ENCODE measurements at regions not wholly inside any gene's neighbourhood (a gene's known extent, or its start where the extent isn't known, plus 50 kb on each side); places are given as distances from the start of the nearest gene placed in this dataset.

DNA sequence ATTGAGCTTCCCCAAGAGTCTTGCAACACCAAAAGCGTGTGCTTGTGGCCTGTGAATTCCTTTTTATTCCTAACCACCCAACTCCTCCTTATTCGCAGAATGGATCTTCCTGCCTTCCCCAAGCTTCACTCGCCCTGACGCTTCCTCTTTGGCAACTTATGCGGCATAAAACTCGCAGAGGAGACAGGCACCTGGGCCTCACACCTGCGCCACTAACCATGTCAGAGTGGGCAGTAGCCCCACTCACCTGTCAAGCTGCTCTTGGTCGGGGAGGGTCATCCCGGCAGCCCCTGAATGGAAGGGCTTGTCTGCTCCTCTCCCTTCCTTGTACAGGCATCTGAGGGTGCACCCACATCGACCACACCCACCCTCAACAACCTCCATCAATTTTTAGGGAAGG, 106.9 kb upstream of the GPC1 start:
- Histone ChIP-seq H3K4me3 (ENCODE audit: low read length) (no peak overlapping the region), H3K27ac (ENCODE audit: low read depth in 1 of 2, low read length in 2 of 2) (no peak overlapping the region), H3K36me3 (ENCODE audit: insufficient read depth, low read length) (no peaks in the 10 kb centered on the region), H3K4me1 (ENCODE audit: insufficient read depth, low read length) (no peaks in the 10 kb centered on the region), H3K9me3 (ENCODE audit: control insufficient read depth in 1 of 2, insufficient read depth in 1 of 2, low read length in 2 of 2) (peaks cover 9 to 10% of the 10 kb centered on the region in 2 experiments), H3K27me3 (ENCODE audit: control insufficient read depth in 1 of 2, insufficient read depth in 2 of 2, low read length in 2 of 2) (peaks cover 0 to 2% of the 10 kb centered on the region in 2 experiments)
- POLR2A ChIA-PET, result no interaction called here
- Mint-ChIP-seq H3K4me1 (ENCODE audit: low read depth) (no peaks in the 10 kb centered on the region), H3K27me3 (peaks cover 12% of the 10 kb centered on the region), H3K27ac (no peak overlapping the region), H3K36me3 (ENCODE audit: low read depth) (no peaks in the 10 kb centered on the region), H3K9me3 (peaks cover 6% of the 10 kb centered on the region), H3K4me3 (no peak overlapping the region)
- CTCF ChIA-PET, result no interaction called here
- intact Hi-C loops (cut with DNase I, micrococcal nuclease), result no loop called here
- TF ChIP-seq, protein P1, sequence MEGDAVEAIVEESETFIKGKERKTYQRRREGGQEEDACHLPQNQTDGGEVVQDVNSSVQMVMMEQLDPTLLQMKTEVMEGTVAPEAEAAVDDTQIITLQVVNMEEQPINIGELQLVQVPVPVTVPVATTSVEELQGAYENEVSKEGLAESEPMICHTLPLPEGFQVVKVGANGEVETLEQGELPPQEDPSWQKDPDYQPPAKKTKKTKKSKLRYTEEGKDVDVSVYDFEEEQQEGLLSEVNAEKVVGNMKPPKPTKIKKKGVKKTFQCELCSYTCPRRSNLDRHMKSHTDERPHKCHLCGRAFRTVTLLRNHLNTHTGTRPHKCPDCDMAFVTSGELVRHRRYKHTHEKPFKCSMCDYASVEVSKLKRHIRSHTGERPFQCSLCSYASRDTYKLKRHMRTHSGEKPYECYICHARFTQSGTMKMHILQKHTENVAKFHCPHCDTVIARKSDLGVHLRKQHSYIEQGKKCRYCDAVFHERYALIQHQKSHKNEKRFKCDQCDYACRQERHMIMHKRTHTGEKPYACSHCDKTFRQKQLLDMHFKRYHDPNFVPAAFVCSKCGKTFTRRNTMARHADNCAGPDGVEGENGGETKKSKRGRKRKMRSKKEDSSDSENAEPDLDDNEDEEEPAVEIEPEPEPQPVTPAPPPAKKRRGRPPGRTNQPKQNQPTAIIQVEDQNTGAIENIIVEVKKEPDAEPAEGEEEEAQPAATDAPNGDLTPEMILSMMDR (IDR thresholded peaks at IDR 0.05), result no peak
- ATAC-seq (ENCODE audit: poor library complexity), result no peak
- DNase-seq, result no peak

GRCh38 chr2:240329116-240329665, 106.3 kb upstream of the GPC1 start:
- Histone ChIP-seq H3K4me1 (ENCODE audit: insufficient read depth, low read length) (no peaks in the 10 kb centered on the region), H3K36me3 (ENCODE audit: insufficient read depth, low read length) (no peaks in the 10 kb centered on the region), H3K9me3 (ENCODE audit: control insufficient read depth in 1 of 2, insufficient read depth in 1 of 2, low read length in 2 of 2) (peaks cover 9 to 10% of the 10 kb centered on the region in 2 experiments), H3K27me3 (ENCODE audit: control insufficient read depth in 1 of 2, insufficient read depth in 2 of 2, low read length in 2 of 2) (peaks cover 0 to 2% of the 10 kb centered on the region in 2 experiments), H3K4me3 (ENCODE audit: low read length) (no peak overlapping the region), H3K27ac (ENCODE audit: low read depth in 1 of 2, low read length in 2 of 2) (no peak overlapping the region)
- peaks cover 19% of the 10 kb centered on the region for H3K27me3 Mint-ChIP-seq
- ChIA-PET POLR2A (no interaction called here), CTCF (no interaction called here)
- H3K4me3 Mint-ChIP-seq, result no peak overlapping the region
- TF ChIP-seq, protein P1 (IDR thresholded peaks at IDR 0.05), result no peak
- no peak for DNase-seq
- intact Hi-C loops (cut with DNase I, micrococcal nuclease), result no loop called here
- no peak overlapping the region for H3K27ac Mint-ChIP-seq
- H3K9me3 Mint-ChIP-seq, result peaks cover 6% of the 10 kb centered on the region
- no peak for ATAC-seq (ENCODE audit: poor library complexity)
- no peaks in the 10 kb centered on the region for H3K4me1 Mint-ChIP-seq (ENCODE audit: low read depth)
- H3K36me3 Mint-ChIP-seq (ENCODE audit: low read depth), result no peaks in the 10 kb centered on the region

DNA sequence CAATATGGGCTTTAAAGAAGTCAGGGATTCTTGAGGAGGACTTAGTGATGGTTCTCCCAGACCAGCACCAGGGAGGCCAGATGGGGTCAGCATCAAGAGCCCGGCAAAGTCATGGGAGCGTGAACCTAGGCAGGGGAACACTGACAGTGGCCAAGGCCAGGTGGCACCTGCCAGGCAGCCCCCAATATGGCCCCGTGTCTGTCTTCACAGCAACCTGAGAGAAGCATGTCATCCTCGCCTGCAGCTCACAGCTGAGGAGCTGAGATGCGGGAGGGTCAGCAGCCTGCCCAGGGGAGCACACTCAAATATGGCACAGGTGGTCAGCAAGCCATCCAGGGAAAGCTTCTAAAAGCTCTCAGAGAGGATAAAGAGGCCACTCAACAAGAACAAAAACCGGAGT, 105.7 kb upstream of the GPC1 start:
- Histone ChIP-seq H3K27me3 (ENCODE audit: control insufficient read depth in 1 of 2, insufficient read depth in 2 of 2, low read length in 2 of 2) (peaks cover 0 to 2% of the 10 kb centered on the region in 2 experiments), H3K9me3 (ENCODE audit: control insufficient read depth in 1 of 2, insufficient read depth in 1 of 2, low read length in 2 of 2) (peaks cover 9 to 10% of the 10 kb centered on the region in 2 experiments), H3K27ac (ENCODE audit: low read depth in 1 of 2, low read length in 2 of 2) (no peak overlapping the region), H3K4me1 (ENCODE audit: insufficient read depth, low read length) (no peaks in the 10 kb centered on the region), H3K36me3 (ENCODE audit: insufficient read depth, low read length) (no peaks in the 10 kb centered on the region), H3K4me3 (ENCODE audit: low read length) (no peak overlapping the region)
- intact Hi-C loops (cut with DNase I, micrococcal nuclease), result no loop called here
- DNase-seq, result no peak
- H3K9me3 Mint-ChIP-seq, result peaks cover 6% of the 10 kb centered on the region
- CTCF ChIA-PET, result no interaction called here
- no peak overlapping the region for H3K4me3 Mint-ChIP-seq
- POLR2A ChIA-PET, result no interaction called here
- H3K36me3 Mint-ChIP-seq (ENCODE audit: low read depth), result no peaks in the 10 kb centered on the region
- TF ChIP-seq, protein P1 (IDR thresholded peaks at IDR 0.05), result no peak
- H3K4me1 Mint-ChIP-seq (ENCODE audit: low read depth), result no peaks in the 10 kb centered on the region
- H3K27ac Mint-ChIP-seq, result no peak overlapping the region
- peaks cover 19% of the 10 kb centered on the region for H3K27me3 Mint-ChIP-seq
- no peak for ATAC-seq (ENCODE audit: poor library complexity)

All from CD4-positive, alpha-beta T cell (primary cell).